SK-N-SH treated with all-trans-retinoic acid at 6 μM for 48 hours (cell line): ENCODE measurements at regions not wholly inside any gene's neighbourhood (a gene's known extent, or its start where the extent isn't known, plus 50 kb on each side); places are given as distances from the start of the nearest gene placed in this dataset.

Experiments used
- ATAC-seq: fragments of 200-7000 bp; cut with Tn5 transposase; 3 replicates; pipeline ENCODE4 v1.9.1; 2020; ENCODE audit warnings: mild to moderate bottlenecking, moderate library complexity
- ARNTL ChIP-seq: fragments of 450-650 bp; formaldehyde crosslinking; IDR thresholded peaks from 2 replicates; pipeline ENCODE4 v1.5.0; 2020; ENCODE audit warnings: low read depth, mild to moderate bottlenecking, moderate library complexity, borderline replicate concordance
- BACH2 ChIP-seq: fragments of 250-450 bp; sonication (Bioruptor Pico); IDR thresholded peaks from 2 replicates; pipeline ENCODE4 v1.9.0; 2021; ENCODE audit warnings: mild to moderate bottlenecking, borderline replicate concordance
- CSDC2 ChIP-seq: fragments of 250-450 bp; sonication (Bioruptor Pico); IDR thresholded peaks from 2 replicates; pipeline ENCODE4 v1.5.0; 2020; ENCODE audit warnings: mild to moderate bottlenecking, moderate library complexity
- ESRRG ChIP-seq: fragments of 250-450 bp; sonication (Bioruptor Pico); IDR thresholded peaks from 2 replicates; pipeline ENCODE4 v1.6.1; 2021; ENCODE audit warnings: mild to moderate bottlenecking
- GLIS3 ChIP-seq: fragments of 250-450 bp; sonication (Bioruptor Pico); IDR thresholded peaks from 2 replicates; pipeline ENCODE4 v1.5.0; 2020; ENCODE audit warnings: mild to moderate bottlenecking, moderate library complexity
- ISL1 ChIP-seq: fragments of 250-450 bp; sonication (Bioruptor Pico); IDR thresholded peaks from 2 replicates; pipeline ENCODE4 v2.1.2; 2022; ENCODE audit warnings: mild to moderate bottlenecking, moderate library complexity
- OSR1 ChIP-seq: fragments of 250-450 bp; sonication (Bioruptor Pico); IDR thresholded peaks from 2 replicates; pipeline ENCODE4 v1.8.0; 2022; ENCODE audit warnings: moderate library complexity, mild to moderate bottlenecking, inconsistent platforms
- PPARA ChIP-seq: fragments of 250-450 bp; sonication (Bioruptor Pico); IDR thresholded peaks from 2 replicates; pipeline ENCODE4 v1.5.0; 2020; ENCODE audit warnings: mild to moderate bottlenecking, borderline replicate concordance
- RARB ChIP-seq: fragments of 250-450 bp; sonication (Bioruptor Pico); IDR thresholded peaks from 2 replicates; pipeline ENCODE4 v1.8.0; 2021; ENCODE audit warnings: mild to moderate bottlenecking, moderate library complexity
- SNAI2 ChIP-seq: fragments of 250-450 bp; sonication (Bioruptor Pico); IDR thresholded peaks from 2 replicates; pipeline ENCODE4 v1.5.0; 2020; ENCODE audit warnings: mild to moderate bottlenecking, moderate library complexity
- TCF4 ChIP-seq: fragments of 250-450 bp; sonication (Bioruptor Pico); IDR thresholded peaks from 2 replicates; pipeline ENCODE4 v1.8.0; 2021; ENCODE audit warnings: mild to moderate bottlenecking, moderate library complexity, borderline replicate concordance
- TOX ChIP-seq: fragments of 250-450 bp; sonication (Bioruptor Pico); IDR thresholded peaks from 2 replicates; pipeline ENCODE4 v1.8.0; 2021; ENCODE audit warnings: mild to moderate bottlenecking, moderate library complexity, borderline replicate concordance
- ZC3H10 ChIP-seq: fragments of 250-450 bp; sonication (Bioruptor Pico); IDR thresholded peaks from 2 replicates; pipeline ENCODE4 v1.5.1; 2021; ENCODE audit warnings: mild to moderate bottlenecking, moderate library complexity
- ZFP3 ChIP-seq: fragments of 250-450 bp; sonication (Bioruptor Pico); IDR thresholded peaks from 2 replicates; pipeline ENCODE4 v1.5.0; 2020; ENCODE audit warnings: mild to moderate bottlenecking, moderate library complexity
- ZFP30 ChIP-seq: fragments of 450-650 bp; formaldehyde crosslinking; IDR thresholded peaks from 2 replicates; pipeline ENCODE4 v1.5.0; 2022; ENCODE audit warnings: mild to moderate bottlenecking, moderate library complexity
- ZNF70 ChIP-seq: fragments of 450-650 bp; formaldehyde crosslinking; IDR thresholded peaks from 2 replicates; pipeline ENCODE4 v1.5.0; 2020; ENCODE audit warnings: mild to moderate bottlenecking, moderate library complexity
- ZNF8 ChIP-seq: fragments of 450-650 bp; formaldehyde crosslinking; IDR thresholded peaks from 2 replicates; pipeline ENCODE4 v1.5.0; 2020; ENCODE audit warnings: mild to moderate bottlenecking, moderate library complexity
- TF ChIP-seq, protein P1 (sequence below): fragments of 250-450 bp; sonication (Bioruptor Pico); IDR thresholded peaks from 2 replicates; pipeline ENCODE4 v1.5.1; 2021; ENCODE audit warnings: mild to moderate bottlenecking, moderate library complexity
- TF ChIP-seq, protein P2 (sequence below): fragments of 250-450 bp; sonication (Bioruptor Pico); IDR thresholded peaks from 2 replicates; pipeline ENCODE4 v1.5.0; 2020; ENCODE audit warnings: mild to moderate bottlenecking, moderate library complexity
- TF ChIP-seq, protein P3 (sequence below): fragments of 250-450 bp; sonication (Bioruptor Pico); IDR thresholded peaks from 2 replicates; pipeline ENCODE4 v1.8.0; 2021; ENCODE audit warnings: low read depth, mild to moderate bottlenecking, moderate library complexity, borderline replicate concordance
- TF ChIP-seq, protein P4 (sequence below): fragments of 250-450 bp; sonication (Bioruptor Pico); IDR thresholded peaks from 2 replicates; pipeline ENCODE4 v1.5.1; 2020; ENCODE audit warnings: low read depth, mild to moderate bottlenecking, moderate library complexity
- TF ChIP-seq, protein P5 (sequence below): fragments of 250-450 bp; sonication (Bioruptor Pico); IDR thresholded peaks from 2 replicates; pipeline ENCODE4 v1.8.0; 2020; ENCODE audit warnings: mild to moderate bottlenecking, moderate library complexity, borderline replicate concordance

DNA sequence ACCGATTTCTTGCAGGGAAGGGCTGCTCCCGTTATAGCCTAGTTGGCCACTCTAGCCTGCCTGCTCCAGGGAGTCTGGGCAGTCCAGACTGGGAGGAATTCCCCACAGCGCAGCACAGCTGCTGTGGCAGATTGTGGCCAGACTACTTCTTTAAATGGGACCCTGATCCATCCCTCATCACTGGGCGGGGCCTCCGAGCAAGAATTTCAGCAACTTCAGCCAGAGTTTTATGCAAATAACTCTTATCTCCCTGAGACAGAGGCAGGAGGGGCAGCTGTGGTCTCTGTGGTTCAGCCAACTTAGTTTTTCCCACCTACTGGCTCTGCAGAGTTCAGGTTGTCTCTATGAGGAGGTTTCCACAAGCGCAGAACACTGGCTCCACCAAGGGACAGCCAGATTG, 1583.2 kb downstream of the SUCLG1 start:
- ATAC-seq = no peak
- TF ChIP-seq RARB (CRISPR knock-in tag) = no peak

DNA sequence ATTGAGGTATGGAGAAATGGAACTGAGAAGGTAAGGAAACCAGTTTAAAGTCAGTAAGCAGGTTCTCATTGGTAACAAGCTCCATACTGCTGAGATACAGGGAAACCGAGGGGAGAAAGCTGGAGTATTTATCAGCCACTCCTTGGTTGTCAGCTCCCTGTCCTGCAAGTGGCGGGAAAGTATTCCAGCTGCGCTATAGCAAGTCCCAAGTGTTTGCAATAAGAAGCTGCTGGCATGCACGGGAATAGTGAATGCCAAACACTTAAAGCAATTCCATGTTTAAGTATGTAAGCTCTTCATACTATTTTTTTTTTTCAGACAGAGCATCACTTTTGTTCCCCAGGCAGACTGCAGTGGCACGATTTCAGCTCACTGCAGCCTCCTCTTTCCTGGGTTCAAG, 1601.1 kb downstream of the SUCLG1 start:
- TF ChIP-seq ISL1 (CRISPR knock-in tag) (no peak), TOX (CRISPR knock-in tag) (no peak), ARNTL (CRISPR knock-in tag) (no peak), BACH2 (no peak), ZC3H10 (CRISPR knock-in tag) (no peak), PPARA (CRISPR knock-in tag) (no peak), GLIS3 (CRISPR knock-in tag) (no peak), SNAI2 (no peak), ESRRG (CRISPR knock-in tag) (no peak), ZFP3 (CRISPR knock-in tag) (no peak), TCF4 (CRISPR knock-in tag) (no peak), OSR1 (no peak), ZNF8 (no peak), ZNF70 (no peak), RARB (CRISPR knock-in tag) (no peak), ZFP30 (no peak)
- TF ChIP-seq, protein P1, sequence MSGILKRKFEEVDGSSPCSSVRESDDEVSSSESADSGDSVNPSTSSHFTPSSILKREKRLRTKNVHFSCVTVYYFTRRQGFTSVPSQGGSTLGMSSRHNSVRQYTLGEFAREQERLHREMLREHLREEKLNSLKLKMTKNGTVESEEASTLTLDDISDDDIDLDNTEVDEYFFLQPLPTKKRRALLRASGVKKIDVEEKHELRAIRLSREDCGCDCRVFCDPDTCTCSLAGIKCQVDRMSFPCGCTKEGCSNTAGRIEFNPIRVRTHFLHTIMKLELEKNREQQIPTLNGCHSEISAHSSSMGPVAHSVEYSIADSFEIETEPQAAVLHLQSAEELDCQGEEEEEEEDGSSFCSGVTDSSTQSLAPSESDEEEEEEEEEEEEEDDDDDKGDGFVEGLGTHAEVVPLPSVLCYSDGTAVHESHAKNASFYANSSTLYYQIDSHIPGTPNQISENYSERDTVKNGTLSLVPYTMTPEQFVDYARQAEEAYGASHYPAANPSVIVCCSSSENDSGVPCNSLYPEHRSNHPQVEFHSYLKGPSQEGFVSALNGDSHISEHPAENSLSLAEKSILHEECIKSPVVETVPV (CRISPR knock-in tag) = no peak
- TF ChIP-seq, protein P2, sequence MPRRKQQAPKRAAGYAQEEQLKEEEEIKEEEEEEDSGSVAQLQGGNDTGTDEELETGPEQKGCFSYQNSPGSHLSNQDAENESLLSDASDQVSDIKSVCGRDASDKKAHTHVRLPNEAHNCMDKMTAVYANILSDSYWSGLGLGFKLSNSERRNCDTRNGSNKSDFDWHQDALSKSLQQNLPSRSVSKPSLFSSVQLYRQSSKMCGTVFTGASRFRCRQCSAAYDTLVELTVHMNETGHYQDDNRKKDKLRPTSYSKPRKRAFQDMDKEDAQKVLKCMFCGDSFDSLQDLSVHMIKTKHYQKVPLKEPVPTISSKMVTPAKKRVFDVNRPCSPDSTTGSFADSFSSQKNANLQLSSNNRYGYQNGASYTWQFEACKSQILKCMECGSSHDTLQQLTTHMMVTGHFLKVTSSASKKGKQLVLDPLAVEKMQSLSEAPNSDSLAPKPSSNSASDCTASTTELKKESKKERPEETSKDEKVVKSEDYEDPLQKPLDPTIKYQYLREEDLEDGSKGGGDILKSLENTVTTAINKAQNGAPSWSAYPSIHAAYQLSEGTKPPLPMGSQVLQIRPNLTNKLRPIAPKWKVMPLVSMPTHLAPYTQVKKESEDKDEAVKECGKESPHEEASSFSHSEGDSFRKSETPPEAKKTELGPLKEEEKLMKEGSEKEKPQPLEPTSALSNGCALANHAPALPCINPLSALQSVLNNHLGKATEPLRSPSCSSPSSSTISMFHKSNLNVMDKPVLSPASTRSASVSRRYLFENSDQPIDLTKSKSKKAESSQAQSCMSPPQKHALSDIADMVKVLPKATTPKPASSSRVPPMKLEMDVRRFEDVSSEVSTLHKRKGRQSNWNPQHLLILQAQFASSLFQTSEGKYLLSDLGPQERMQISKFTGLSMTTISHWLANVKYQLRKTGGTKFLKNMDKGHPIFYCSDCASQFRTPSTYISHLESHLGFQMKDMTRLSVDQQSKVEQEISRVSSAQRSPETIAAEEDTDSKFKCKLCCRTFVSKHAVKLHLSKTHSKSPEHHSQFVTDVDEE = no peak
- TF ChIP-seq, protein P3, sequence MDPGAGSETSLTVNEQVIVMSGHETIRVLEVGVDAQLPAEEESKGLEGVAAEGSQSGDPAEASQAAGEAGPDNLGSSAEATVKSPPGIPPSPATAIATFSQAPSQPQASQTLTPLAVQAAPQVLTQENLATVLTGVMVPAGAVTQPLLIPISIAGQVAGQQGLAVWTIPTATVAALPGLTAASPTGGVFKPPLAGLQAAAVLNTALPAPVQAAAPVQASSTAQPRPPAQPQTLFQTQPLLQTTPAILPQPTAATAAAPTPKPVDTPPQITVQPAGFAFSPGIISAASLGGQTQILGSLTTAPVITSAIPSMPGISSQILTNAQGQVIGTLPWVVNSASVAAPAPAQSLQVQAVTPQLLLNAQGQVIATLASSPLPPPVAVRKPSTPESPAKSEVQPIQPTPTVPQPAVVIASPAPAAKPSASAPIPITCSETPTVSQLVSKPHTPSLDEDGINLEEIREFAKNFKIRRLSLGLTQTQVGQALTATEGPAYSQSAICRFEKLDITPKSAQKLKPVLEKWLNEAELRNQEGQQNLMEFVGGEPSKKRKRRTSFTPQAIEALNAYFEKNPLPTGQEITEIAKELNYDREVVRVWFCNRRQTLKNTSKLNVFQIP (CRISPR knock-in tag) = no peak
- TF ChIP-seq, protein P4, sequence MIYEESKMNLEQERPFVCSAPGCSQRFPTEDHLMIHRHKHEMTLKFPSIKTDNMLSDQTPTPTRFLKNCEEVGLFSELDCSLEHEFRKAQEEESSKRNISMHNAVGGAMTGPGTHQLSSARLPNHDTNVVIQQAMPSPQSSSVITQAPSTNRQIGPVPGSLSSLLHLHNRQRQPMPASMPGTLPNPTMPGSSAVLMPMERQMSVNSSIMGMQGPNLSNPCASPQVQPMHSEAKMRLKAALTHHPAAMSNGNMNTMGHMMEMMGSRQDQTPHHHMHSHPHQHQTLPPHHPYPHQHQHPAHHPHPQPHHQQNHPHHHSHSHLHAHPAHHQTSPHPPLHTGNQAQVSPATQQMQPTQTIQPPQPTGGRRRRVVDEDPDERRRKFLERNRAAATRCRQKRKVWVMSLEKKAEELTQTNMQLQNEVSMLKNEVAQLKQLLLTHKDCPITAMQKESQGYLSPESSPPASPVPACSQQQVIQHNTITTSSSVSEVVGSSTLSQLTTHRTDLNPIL (CRISPR knock-in tag) = no peak
- no peak for ATAC-seq

DNA sequence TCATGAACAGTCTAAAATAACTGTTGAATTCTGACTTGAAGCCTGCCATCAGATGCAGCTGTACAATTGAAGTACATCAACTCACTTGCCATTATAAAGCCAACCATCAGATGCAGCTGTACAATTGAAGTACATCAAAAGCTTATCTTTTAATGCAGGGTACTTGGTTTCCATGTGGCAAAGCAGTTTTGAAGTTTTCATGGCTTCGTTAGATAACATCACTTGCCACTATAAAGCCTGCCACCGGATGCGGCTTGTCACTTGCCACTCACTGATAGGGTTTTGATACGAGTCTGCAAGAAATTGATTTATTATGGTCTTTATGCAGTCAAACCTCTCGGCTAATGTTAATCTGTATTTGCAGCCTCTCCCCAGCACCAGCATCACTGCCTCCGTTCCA, 1605.8 kb downstream of the SUCLG1 start:
- TF ChIP-seq, protein P5, sequence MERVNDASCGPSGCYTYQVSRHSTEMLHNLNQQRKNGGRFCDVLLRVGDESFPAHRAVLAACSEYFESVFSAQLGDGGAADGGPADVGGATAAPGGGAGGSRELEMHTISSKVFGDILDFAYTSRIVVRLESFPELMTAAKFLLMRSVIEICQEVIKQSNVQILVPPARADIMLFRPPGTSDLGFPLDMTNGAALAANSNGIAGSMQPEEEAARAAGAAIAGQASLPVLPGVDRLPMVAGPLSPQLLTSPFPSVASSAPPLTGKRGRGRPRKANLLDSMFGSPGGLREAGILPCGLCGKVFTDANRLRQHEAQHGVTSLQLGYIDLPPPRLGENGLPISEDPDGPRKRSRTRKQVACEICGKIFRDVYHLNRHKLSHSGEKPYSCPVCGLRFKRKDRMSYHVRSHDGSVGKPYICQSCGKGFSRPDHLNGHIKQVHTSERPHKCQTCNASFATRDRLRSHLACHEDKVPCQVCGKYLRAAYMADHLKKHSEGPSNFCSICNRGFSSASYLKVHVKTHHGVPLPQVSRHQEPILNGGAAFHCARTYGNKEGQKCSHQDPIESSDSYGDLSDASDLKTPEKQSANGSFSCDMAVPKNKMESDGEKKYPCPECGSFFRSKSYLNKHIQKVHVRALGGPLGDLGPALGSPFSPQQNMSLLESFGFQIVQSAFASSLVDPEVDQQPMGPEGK (CRISPR knock-in tag) = no peak
- no peak for ATAC-seq

DNA sequence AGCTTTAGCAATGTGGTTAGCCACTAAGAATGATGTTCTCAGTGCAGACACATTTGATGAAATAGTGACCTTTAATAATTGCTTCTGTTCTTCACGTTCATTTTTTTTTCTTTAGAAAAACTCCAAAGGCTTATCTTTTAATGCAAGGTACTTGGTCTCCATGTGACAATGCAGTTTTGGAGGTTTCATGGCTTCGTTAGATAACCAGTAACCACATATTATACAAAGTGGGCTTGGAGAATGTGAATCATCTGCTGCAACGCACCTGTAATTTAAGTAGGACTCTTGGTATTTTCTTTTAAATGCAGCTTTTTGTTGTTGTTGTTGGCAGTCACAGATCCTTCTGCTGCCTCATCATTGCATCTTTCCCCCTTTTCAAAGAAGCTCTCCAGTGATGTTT, 1606.3 kb downstream of the SUCLG1 start:
- ATAC-seq = no peak
- TF ChIP-seq PPARA (CRISPR knock-in tag) = no peak
- no peak for TF ChIP-seq ZNF8
- TF ChIP-seq CSDC2 (CRISPR knock-in tag) = no peak
- no peak for TF ChIP-seq TCF4 (CRISPR knock-in tag)
- no peak for TF ChIP-seq ZFP30
- no peak for TF ChIP-seq ZNF70
- no peak for TF ChIP-seq BACH2
- TF ChIP-seq ZC3H10 (CRISPR knock-in tag) = no peak
- no peak for TF ChIP-seq GLIS3 (CRISPR knock-in tag)
- TF ChIP-seq RARB (CRISPR knock-in tag) = no peak
- no peak for TF ChIP-seq TOX (CRISPR knock-in tag)
- TF ChIP-seq, protein P3 (CRISPR knock-in tag) = no peak
- TF ChIP-seq ESRRG (CRISPR knock-in tag) = no peak
- no peak for TF ChIP-seq OSR1
- no peak for TF ChIP-seq ISL1 (CRISPR knock-in tag)
- TF ChIP-seq, protein P4 (CRISPR knock-in tag) = no peak
- TF ChIP-seq, protein P1 (CRISPR knock-in tag) = no peak
